GM12892 (cell line): ENCODE measurements at regions not wholly inside any gene's neighbourhood (a gene's known extent, or its start where the extent isn't known, plus 50 kb on each side); places are given as distances from the start of the nearest gene placed in this dataset.

ENCODE experiments used
- POLR2A ChIP-seq: IDR thresholded peaks from 2 replicates; pipeline ENCODE4 v1.6.1; 2011; ENCODE audit warnings: low read depth, low read length, control low read depth
- POLR2AphosphoS5 ChIP-seq: IDR thresholded peaks from 2 replicates; pipeline ENCODE4 v1.6.1; 2011; ENCODE audit warnings: low read depth, low read length, control low read depth

GRCh38 chr14:22289570-22289969 lies 299.5 kb downstream of the DAD1 start:
- TF ChIP-seq POLR2A (no peak), POLR2AphosphoS5 (no peak)
